Chondrocyte (in vitro differentiated cells): ENCODE measurements at regions not wholly inside any gene's neighbourhood (a gene's known extent, or its start where the extent isn't known, plus 50 kb on each side); places are given as distances from the start of the nearest gene placed in this dataset.

ENCODE experiments used
- DNase-seq: peaks from one replicate; pipeline ENCODE4 v3.0.0; 2021; ENCODE audit warnings: mixed read lengths, low spot score
- H3K27ac Mint-ChIP-seq: one replicate; pipeline ENCODE4 v1.8.0; 2021; ENCODE audit warnings: mild to moderate bottlenecking, moderate library complexity, mixed read lengths; ENCODE audit not compliant: unreplicated experiment
- H3K27me3 Mint-ChIP-seq: 2 replicates; pipeline ENCODE4 v1.8.0; 2021; ENCODE audit warnings: low read depth, mixed read lengths
- H3K36me3 Mint-ChIP-seq: 2 replicates; pipeline ENCODE4 v1.8.0; 2021; ENCODE audit warnings: low read depth, mixed read lengths
- H3K4me1 Mint-ChIP-seq: 2 replicates; pipeline ENCODE4 v1.8.0; 2021; ENCODE audit warnings: low read depth, mild to moderate bottlenecking, mixed read lengths
- H3K4me3 Mint-ChIP-seq: one replicate; pipeline ENCODE4 v1.8.0; 2021; ENCODE audit warnings: mild to moderate bottlenecking, moderate library complexity, mixed read lengths; ENCODE audit not compliant: unreplicated experiment
- H3K9me3 Mint-ChIP-seq: 2 replicates; pipeline ENCODE4 v1.8.0; 2021; ENCODE audit warnings: low read depth, mixed read lengths
- TF ChIP-seq, protein P1 (sequence below): fragments of 200-600 bp; sonication (generic); IDR thresholded peaks from 2 replicates; pipeline ENCODE4 v1.5.0; 2021; ENCODE audit warnings: antibody characterized with exemption, mild to moderate bottlenecking, moderate library complexity

DNA sequence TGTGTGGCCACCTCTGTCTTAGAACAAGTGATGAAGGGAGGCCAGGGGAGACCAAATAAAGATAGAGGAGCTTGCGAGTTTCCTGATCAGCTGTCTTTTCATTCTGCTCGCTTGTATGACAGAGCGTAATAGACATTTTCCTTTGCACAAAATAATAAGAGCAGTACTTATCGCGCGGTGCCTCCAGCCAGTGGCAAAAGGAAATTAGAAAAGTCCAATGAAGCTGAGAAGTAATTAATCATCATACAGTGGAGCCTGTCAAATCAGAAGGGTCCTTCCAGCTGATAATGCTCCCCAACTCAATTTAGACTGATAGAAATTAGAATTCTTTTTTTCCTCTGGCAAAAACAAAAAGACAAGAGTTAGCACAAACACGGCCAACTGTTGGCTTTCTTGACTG is 307.0 kb upstream of the IRX5 start:
- Mint-ChIP-seq H3K4me1 (no peaks in the 10 kb centered on the region), H3K4me3 (no peak overlapping the region), H3K36me3 (no peaks in the 10 kb centered on the region), H3K27ac (no peak overlapping the region), H3K9me3 (peaks cover 4% of the 10 kb centered on the region), H3K27me3 (peaks cover 11% of the 10 kb centered on the region)
- TF ChIP-seq, protein P1, sequence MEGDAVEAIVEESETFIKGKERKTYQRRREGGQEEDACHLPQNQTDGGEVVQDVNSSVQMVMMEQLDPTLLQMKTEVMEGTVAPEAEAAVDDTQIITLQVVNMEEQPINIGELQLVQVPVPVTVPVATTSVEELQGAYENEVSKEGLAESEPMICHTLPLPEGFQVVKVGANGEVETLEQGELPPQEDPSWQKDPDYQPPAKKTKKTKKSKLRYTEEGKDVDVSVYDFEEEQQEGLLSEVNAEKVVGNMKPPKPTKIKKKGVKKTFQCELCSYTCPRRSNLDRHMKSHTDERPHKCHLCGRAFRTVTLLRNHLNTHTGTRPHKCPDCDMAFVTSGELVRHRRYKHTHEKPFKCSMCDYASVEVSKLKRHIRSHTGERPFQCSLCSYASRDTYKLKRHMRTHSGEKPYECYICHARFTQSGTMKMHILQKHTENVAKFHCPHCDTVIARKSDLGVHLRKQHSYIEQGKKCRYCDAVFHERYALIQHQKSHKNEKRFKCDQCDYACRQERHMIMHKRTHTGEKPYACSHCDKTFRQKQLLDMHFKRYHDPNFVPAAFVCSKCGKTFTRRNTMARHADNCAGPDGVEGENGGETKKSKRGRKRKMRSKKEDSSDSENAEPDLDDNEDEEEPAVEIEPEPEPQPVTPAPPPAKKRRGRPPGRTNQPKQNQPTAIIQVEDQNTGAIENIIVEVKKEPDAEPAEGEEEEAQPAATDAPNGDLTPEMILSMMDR, result no peak
- no peak for DNase-seq

DNA sequence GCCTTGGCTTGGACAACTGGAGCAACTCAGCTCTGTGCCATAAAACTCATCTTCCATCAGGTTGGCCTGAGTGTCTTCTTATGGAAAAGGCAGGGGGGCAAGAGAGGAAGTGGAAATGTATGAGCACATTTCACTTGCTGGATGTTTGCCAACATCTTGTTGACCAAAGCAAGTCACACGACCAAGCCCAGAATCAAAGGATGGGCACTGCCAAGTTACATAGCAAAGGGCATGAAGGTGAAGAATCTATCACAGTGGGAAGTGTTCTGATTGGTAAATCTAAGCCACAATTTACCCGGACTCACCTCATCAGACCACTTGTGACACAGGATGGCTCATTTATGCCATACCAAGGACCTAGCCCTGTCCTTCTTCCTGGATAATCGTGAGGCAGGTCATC is 310.5 kb upstream of the IRX5 start:
- no peak for DNase-seq
- Mint-ChIP-seq H3K4me1 (no peaks in the 10 kb centered on the region), H3K4me3 (no peak overlapping the region), H3K27me3 (peaks cover 34% of the 10 kb centered on the region), H3K27ac (no peak overlapping the region), H3K36me3 (no peaks in the 10 kb centered on the region), H3K9me3 (peaks cover 4% of the 10 kb centered on the region)
- TF ChIP-seq, protein P1, result no peak

DNA sequence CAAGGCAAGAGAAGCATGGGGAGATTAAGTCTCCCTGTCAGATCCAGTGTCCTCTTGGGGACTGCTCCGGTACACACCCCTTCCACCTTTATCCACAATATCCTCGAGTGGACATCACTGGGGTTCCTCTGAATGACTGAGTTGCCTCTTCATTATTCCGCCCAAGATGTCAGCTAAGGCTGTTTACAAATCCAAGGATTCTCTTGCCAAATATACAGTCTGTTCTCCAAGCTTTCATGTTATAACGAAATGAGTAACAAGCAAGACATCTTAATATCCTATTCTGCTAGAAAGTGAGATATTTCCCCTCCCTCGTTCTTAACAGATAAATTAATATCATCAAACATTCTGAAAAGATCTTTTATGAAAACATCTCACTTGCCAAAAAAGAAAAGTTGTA is 314.1 kb upstream of the IRX5 start:
- H3K27me3 Mint-ChIP-seq, result peaks cover 29% of the 10 kb centered on the region
- no peak overlapping the region for H3K4me3 Mint-ChIP-seq
- H3K4me1 Mint-ChIP-seq, result no peaks in the 10 kb centered on the region
- H3K9me3 Mint-ChIP-seq, result peaks cover 4% of the 10 kb centered on the region
- H3K27ac Mint-ChIP-seq, result no peak overlapping the region
- H3K36me3 Mint-ChIP-seq, result no peaks in the 10 kb centered on the region
- no peak for DNase-seq
- TF ChIP-seq, protein P1, result no peak

DNA sequence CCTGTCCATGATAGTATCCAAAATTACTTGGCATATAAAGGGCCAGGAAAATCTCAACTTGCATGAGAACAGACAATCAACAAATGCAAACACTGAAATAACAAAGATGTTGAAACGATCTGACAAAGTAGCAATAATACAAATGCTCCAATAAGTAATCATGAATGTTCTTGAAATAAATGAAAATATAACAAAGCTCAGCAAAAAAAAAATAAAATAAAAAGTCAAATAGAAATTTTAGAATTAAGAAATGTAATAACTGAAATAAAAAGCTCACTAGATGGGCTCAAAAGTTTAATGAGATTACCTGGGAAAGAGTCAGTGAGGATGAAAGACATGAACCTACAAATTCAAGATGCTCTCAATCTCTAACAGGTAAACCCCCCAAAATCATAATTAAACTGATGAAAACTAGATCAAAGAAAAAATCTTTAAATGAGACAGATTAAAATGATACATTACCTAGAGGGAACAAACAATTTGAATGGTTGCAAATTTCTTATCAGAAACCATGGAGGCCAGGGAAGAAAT is 319.0 kb upstream of the IRX3 start:
- H3K4me1 Mint-ChIP-seq, result no peaks in the 10 kb centered on the region
- peaks cover 16% of the 10 kb centered on the region for H3K27me3 Mint-ChIP-seq
- no peak for DNase-seq
- peaks cover 40% of the 10 kb centered on the region for H3K9me3 Mint-ChIP-seq
- H3K36me3 Mint-ChIP-seq, result peaks cover 6% of the 10 kb centered on the region
- H3K4me3 Mint-ChIP-seq, result no peak overlapping the region
- TF ChIP-seq, protein P1, result no peak
- no peak overlapping the region for H3K27ac Mint-ChIP-seq

DNA sequence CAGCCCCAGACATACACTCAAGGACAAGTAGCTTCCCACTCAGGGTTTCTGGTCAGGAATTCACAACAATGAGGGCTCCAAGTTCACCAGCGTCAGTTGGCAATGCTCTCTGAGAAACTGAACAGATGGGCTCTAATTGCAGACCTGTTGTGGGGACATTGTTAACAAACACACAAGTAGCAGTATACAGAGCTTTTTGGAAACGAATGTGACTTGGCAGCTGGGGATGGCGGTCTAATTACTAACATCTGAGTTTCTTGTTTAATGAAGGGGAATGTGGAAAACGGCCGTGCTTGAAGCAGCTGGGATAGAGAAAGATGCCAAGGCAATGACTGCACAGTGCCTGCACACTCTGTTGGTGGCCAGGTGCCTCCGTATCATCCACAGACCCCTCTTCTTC is 316.1 kb upstream of the IRX3 start:
- H3K27me3 Mint-ChIP-seq, result peaks cover 27% of the 10 kb centered on the region
- no peak overlapping the region for H3K27ac Mint-ChIP-seq
- TF ChIP-seq, protein P1, result no peak
- no peak overlapping the region for H3K4me3 Mint-ChIP-seq
- H3K9me3 Mint-ChIP-seq, result peaks cover 27% of the 10 kb centered on the region
- no peak for DNase-seq
- peaks cover 3% of the 10 kb centered on the region for H3K36me3 Mint-ChIP-seq
- no peaks in the 10 kb centered on the region for H3K4me1 Mint-ChIP-seq
